HG02623 (cell line): ENCODE measurements at regions not wholly inside any gene's neighbourhood (a gene's known extent, or its start where the extent isn't known, plus 50 kb on each side); places are given as distances from the start of the nearest gene placed in this dataset.

ENCODE experiments used
- ATAC-seq: cut with Tn5 transposase; IDR thresholded peaks from one replicate; pipeline ENCODE4 v1.9.1; 2021; ENCODE audit warnings: moderate library complexity; ENCODE audit not compliant: unreplicated experiment

GRCh38 chr11:15793043-15793996 is 563.0 kb downstream of the SOX6 start:
- ATAC-seq: no peak

- no peak for ATAC-seq
These were observed 561.8 kb downstream of the SOX6 start for GRCh38 chr11:15794361-15795150.

- no peak for ATAC-seq
These were observed 561.0 kb downstream of the SOX6 start for GRCh38 chr11:15795378-15795777.

GRCh38 chr11:15800111-15800800 is 556.1 kb downstream of the SOX6 start:
- no peak for ATAC-seq

GRCh38 chr11:15801126-15801525 is 555.2 kb downstream of the SOX6 start:
- no peak for ATAC-seq

GRCh38 chr11:15801616-15802015 is 554.7 kb downstream of the SOX6 start:
- no peak for ATAC-seq

GRCh38 chr11:15805726-15806125 is 550.6 kb downstream of the SOX6 start:
- no peak for ATAC-seq

GRCh38 chr11:15806217-15806616 is 550.1 kb downstream of the SOX6 start:
- ATAC-seq: no peak

- ATAC-seq: no peak
These were observed 548.5 kb downstream of the SOX6 start for GRCh38 chr11:15807827-15808226.

GRCh38 chr11:15810082-15810481 is 546.3 kb downstream of the SOX6 start:
- no peak for ATAC-seq

- ATAC-seq: no peak
These were observed 545.8 kb downstream of the SOX6 start for GRCh38 chr11:15810525-15810924.

GRCh38 chr11:15815246-15816195 is 540.8 kb downstream of the SOX6 start:
- ATAC-seq: no peak

GRCh38 chr11:15816260-15816871 is 540.0 kb downstream of the SOX6 start:
- no peak for ATAC-seq

GRCh38 chr11:15817001-15817400 is 539.3 kb downstream of the SOX6 start:
- no peak for ATAC-seq

- no peak for ATAC-seq
These were observed 538.1 kb downstream of the SOX6 start for GRCh38 chr11:15818132-15818842.

GRCh38 chr11:15819679-15820286 is 536.6 kb downstream of the SOX6 start:
- ATAC-seq: peak; percentile 81

GRCh38 chr11:15821451-15821850 is 534.9 kb downstream of the SOX6 start:
- no peak for ATAC-seq

GRCh38 chr11:15824060-15824459 is 532.3 kb downstream of the SOX6 start:
- ATAC-seq: no peak
